Myocyte (in vitro differentiated cells): ENCODE measurements at regions not wholly inside any gene's neighbourhood (a gene's known extent, or its start where the extent isn't known, plus 50 kb on each side); places are given as distances from the start of the nearest gene placed in this dataset.
A peak's percentile ranks its signal among the peaks of the same experiment; 100 is the strongest.
"Not testable (repeated sequence)": the region's sequence is repeated elsewhere in the genome, so short reads cannot be mapped to it uniquely, and the experiment has no call there.

Experiments used
- DNase-seq: peaks from one replicate; pipeline ENCODE4 v3.0.0-alpha.2; 2012; ENCODE audit warnings: low read depth

GRCh38 chr6:56904068-56904467 lies 50.8 kb upstream of the BEND6 start:
- no peak for DNase-seq

GRCh38 chr6:56902641-56903464 lies 52.1 kb upstream of the BEND6 start:
- peak; percentile 99 for DNase-seq

- DNase-seq = no peak
These were observed 54.1 kb upstream of the BEND6 start for GRCh38 chr6:56900784-56901183.

- no peak for DNase-seq
These were observed 55.2 kb upstream of the BEND6 start for GRCh38 chr6:56899753-56900152.

- peak; percentile 57 for DNase-seq
These were observed 55.6 kb upstream of the BEND6 start for GRCh38 chr6:56899311-56899710.

GRCh38 chr6:56897789-56898529 lies 56.9 kb upstream of the BEND6 start:
- DNase-seq = no peak

- peak; percentile 49 for DNase-seq
These were observed 63.2 kb upstream of the BEND6 start for GRCh38 chr6:56891754-56892153.

GRCh38 chr6:56890683-56891429 lies 64.1 kb upstream of the BEND6 start:
- peak; percentile 67 for DNase-seq

- no peak for DNase-seq
These were observed 64.8 kb upstream of the BEND6 start for GRCh38 chr6:56890066-56890465.

GRCh38 chr6:56889492-56889891 lies 65.4 kb upstream of the BEND6 start:
- DNase-seq = no peak

- DNase-seq = no peak
These were observed 66.2 kb upstream of the BEND6 start for GRCh38 chr6:56888687-56889086.

GRCh38 chr6:56887086-56887485 lies 67.8 kb upstream of the BEND6 start:
- DNase-seq = peak; percentile 56

- DNase-seq = no peak
These were observed 77.0 kb upstream of the BEND6 start for GRCh38 chr6:56877922-56878321.

GRCh38 chr6:56875961-56876360 lies 78.9 kb upstream of the BEND6 start:
- DNase-seq = no peak

- no peak for DNase-seq
These were observed 79.4 kb upstream of the BEND6 start for GRCh38 chr6:56875523-56875922.

- DNase-seq = no peak
These were observed 80.6 kb upstream of the BEND6 start for GRCh38 chr6:56874328-56874727.

- not testable (repeated sequence) for DNase-seq
These were observed 84.9 kb upstream of the BEND6 start for GRCh38 chr6:56870053-56870452.

- peak; percentile 41 for DNase-seq
These were observed 85.6 kb upstream of the BEND6 start for GRCh38 chr6:56869346-56869745.

- peak; percentile 31 for DNase-seq
These were observed 86.2 kb upstream of the BEND6 start for GRCh38 chr6:56868687-56869086.

- DNase-seq = peak; percentile 40
These were observed 87.9 kb upstream of the BEND6 start for GRCh38 chr6:56866917-56867522.

- DNase-seq = no peak
These were observed 89.6 kb upstream of the BEND6 start for GRCh38 chr6:56865081-56865875.
